ENCODE measurements at regions not wholly inside any gene's neighbourhood (a gene's known extent, or its start where the extent isn't known, plus 50 kb on each side); places are given as distances from the start of the nearest gene placed in this dataset.
"Not testable (repeated sequence)": the region's sequence is repeated elsewhere in the genome, so short reads cannot be mapped to it uniquely, and the experiment has no call there.

DNA sequence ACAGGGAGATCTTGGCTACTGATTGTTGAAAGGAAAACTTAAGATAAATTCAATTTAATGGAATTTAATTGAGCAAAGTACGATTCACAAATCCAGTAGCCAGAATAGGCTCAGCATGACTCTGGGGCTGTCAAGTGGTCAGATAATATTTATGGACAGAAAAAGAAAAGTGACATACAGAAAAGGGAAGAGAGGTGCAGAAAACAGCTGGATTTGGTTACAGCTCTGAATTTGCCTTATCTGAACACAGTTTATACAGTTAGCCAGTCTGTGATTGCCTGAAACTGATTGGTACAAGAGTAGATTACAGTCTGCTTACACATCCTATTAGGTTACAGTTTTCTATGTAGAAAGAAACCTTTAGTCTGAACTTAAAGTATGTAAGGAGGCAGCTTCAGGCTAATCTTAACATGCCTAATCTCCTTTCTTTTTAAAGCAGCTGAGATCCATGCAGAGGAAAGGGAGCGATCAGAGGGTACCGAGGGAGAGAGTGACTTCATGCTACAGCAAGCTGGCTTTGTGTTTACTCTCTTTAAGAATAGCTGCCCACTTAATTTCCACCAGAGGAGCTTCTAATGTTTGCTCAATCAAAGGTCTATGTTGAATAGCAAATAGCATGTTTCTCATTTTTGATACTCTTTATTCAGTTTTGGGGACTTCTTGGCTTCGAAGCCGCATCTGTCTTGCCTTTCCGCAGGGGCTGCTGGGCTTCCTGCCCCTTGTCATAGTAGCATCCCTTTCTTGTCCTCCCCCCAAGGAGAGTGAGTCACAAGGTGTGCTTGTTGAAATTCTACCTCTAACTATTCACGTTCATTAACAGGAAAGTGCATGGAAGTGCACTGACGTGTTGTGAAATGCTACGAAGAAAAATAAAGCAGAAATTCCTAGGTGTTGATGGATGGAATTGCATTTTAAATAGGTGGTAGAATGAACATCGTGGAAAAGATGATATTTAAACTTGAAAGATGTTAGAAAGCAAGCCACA, 761.2 kb downstream of the TAF11L14 start:
- Histone ChIP-seq H2AFZ (ENCODE audit: low read length, unreplicated experiment) (no peak overlapping the region), H3K36me3 (ENCODE audit: insufficient read depth, low read length) (no peaks in the 10 kb centered on the region)

DNA sequence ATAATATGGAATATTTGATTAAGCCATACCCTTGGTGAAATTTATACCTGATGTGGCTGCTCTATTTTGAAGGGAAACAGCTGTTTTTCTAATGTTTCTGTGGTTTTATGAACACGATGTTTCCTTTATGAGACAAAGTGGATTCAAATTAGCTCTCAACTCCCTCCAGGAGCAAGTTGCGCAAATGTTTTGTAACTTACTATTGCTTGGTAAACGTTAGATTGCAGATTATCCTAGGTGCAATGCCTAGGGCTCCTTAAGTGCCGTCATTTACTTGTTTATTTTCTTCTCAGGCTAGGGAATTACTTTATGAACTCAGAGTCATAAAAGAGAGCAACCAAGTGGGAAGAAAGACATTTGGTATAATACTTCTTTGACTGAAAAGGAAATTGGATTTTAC, 763.1 kb downstream of the TAF11L14 start:
- no peaks in the 10 kb centered on the region for H3K4me1 ChIP-seq (ENCODE audit: control insufficient read depth, insufficient read depth, low read length, unreplicated experiment)

More for the DNA sequence above, 761.2 kb downstream of the TAF11L14 start:
- peaks cover 31% of the 10 kb centered on the region for H3K27me3 ChIP-seq (ENCODE audit: insufficient read depth, low read length)
- no peak overlapping the region for H3K4me3 ChIP-seq (ENCODE audit: low read depth, low read length)
- H3K4me1 ChIP-seq (ENCODE audit: control insufficient read depth, insufficient read depth, low read length, unreplicated experiment): no peaks in the 10 kb centered on the region
- no peaks in the 10 kb centered on the region for H3K79me2 ChIP-seq (ENCODE audit: control insufficient read depth, insufficient read depth, low read length, unreplicated experiment)
- no peak overlapping the region for H3K27ac ChIP-seq (ENCODE audit: low read depth, low read length)

GRCh38 chr5:18397891-18398290, 763.6 kb downstream of the TAF11L14 start:
- Histone ChIP-seq H3K4me1 (ENCODE audit: control insufficient read depth, insufficient read depth, low read length, unreplicated experiment) (no peaks in the 10 kb centered on the region), H3K36me3 (ENCODE audit: insufficient read depth, low read length) (no peaks in the 10 kb centered on the region), H3K27ac (ENCODE audit: low read depth, low read length) (no peak overlapping the region), H3K27me3 (ENCODE audit: insufficient read depth, low read length) (peaks cover 17% of the 10 kb centered on the region), H3K4me3 (ENCODE audit: low read depth, low read length) (no peak overlapping the region), H3K79me2 (ENCODE audit: control insufficient read depth, insufficient read depth, low read length, unreplicated experiment) (no peaks in the 10 kb centered on the region), H2AFZ (ENCODE audit: low read length, unreplicated experiment) (no peak overlapping the region)

More for the DNA sequence above, 763.1 kb downstream of the TAF11L14 start:
- Histone ChIP-seq H3K36me3 (ENCODE audit: insufficient read depth, low read length) (no peaks in the 10 kb centered on the region), H3K4me3 (ENCODE audit: low read depth, low read length) (no peak overlapping the region), H3K27me3 (ENCODE audit: insufficient read depth, low read length) (peaks cover 22% of the 10 kb centered on the region), H3K27ac (ENCODE audit: low read depth, low read length) (no peak overlapping the region), H3K79me2 (ENCODE audit: control insufficient read depth, insufficient read depth, low read length, unreplicated experiment) (no peaks in the 10 kb centered on the region), H2AFZ (ENCODE audit: low read length, unreplicated experiment) (no peak overlapping the region)

DNA sequence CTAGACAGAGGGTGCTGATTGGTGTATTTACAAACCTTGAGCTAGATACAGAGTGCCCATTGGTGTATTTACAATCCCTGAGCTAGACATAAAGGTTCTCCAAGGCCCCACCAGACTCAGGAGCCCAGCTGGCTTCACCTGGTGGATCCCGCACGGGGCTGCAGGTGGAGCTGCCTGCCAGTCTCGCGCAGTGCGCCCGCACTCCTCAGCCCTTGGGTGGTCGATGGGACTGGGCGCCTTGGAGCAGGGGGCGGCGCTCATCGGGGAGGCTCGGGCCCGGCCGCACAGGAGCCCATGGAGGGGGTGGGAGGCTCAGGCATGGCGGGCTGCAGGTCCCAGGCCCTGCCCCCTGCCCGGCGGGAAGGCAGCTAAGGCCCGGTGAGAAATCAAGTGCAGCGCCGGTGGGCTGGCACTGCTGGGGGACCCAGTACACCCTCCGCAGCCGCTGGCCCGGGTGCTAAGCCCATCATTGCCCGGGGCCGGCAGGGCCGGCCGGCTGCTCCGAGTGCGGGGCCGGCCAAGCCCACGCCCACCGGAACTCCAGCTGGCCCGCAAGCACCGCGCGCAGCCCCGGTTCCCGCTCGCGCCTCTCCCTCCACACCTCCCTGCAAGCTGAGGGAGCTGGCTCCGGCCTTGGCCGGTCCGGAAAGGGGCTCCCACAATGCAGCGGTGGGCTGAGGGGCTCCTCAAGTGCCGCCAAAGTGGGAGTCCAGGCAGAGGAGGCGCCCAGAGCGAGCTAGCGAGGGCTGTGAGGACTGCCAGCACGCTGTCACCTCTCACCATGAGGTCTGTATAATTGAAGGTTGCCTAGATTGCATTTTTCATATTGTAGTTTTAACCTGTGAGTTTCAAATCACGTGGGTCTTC, 765.4 kb downstream of the TAF11L14 start:
- H3K27ac ChIP-seq (ENCODE audit: low read depth, low read length); H3K36me3 ChIP-seq (ENCODE audit: insufficient read depth, low read length); H3K4me3 ChIP-seq (ENCODE audit: low read depth, low read length); H3K79me2 ChIP-seq (ENCODE audit: control insufficient read depth, insufficient read depth, low read length, unreplicated experiment); H3K4me1 ChIP-seq (ENCODE audit: control insufficient read depth, insufficient read depth, low read length, unreplicated experiment); H2AFZ ChIP-seq (ENCODE audit: low read length, unreplicated experiment): not testable (repeated sequence)
- H3K27me3 ChIP-seq (ENCODE audit: insufficient read depth, low read length): peaks cover 16% of the 10 kb centered on the region

- Histone ChIP-seq H3K79me2 (ENCODE audit: control insufficient read depth, insufficient read depth, low read length, unreplicated experiment) (no peaks in the 10 kb centered on the region), H3K27ac (ENCODE audit: low read depth, low read length) (no peak overlapping the region), H3K36me3 (ENCODE audit: insufficient read depth, low read length) (no peaks in the 10 kb centered on the region), H3K4me1 (ENCODE audit: control insufficient read depth, insufficient read depth, low read length, unreplicated experiment) (no peaks in the 10 kb centered on the region), H3K4me3 (ENCODE audit: low read depth, low read length) (no peak overlapping the region), H2AFZ (ENCODE audit: low read length, unreplicated experiment) (no peak overlapping the region), H3K27me3 (ENCODE audit: insufficient read depth, low read length) (peaks cover 6% of the 10 kb centered on the region; the same call in 1 of the 2 replicates)
Measured at GRCh38 chr5:18403141-18403540, 768.9 kb downstream of the TAF11L14 start.

- H3K79me2 ChIP-seq (ENCODE audit: control insufficient read depth, insufficient read depth, low read length, unreplicated experiment): no peaks in the 10 kb centered on the region
Measured at GRCh38 chr5:18403941-18404438, 769.7 kb downstream of the TAF11L14 start.

DNA sequence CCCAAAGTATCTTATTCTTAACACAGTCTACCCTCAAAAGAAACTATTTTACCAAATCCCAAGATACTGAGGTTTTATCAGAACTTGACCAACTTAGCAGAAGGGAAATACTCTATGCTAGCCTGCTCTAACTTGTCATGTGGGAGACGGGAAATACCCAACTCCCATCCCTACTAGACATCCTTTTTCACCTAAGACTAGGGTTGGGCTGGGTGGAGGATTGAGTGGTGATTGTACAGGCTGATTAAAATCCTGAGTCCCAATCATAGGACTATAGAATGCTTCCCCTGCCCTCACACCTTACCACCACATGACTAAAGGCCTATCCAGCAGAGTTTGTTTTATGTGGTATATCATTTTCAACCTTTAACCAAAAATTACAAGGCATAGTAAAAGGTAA, 786.5 kb downstream of the TAF11L14 start:
- Histone ChIP-seq H3K27me3 (ENCODE audit: insufficient read depth, low read length) (peaks cover 4% of the 10 kb centered on the region), H3K36me3 (ENCODE audit: insufficient read depth, low read length) (no peaks in the 10 kb centered on the region)

More at GRCh38 chr5:18403941-18404438, 769.7 kb downstream of the TAF11L14 start:
- no peak overlapping the region for H2AFZ ChIP-seq (ENCODE audit: low read length, unreplicated experiment)
- H3K27ac ChIP-seq (ENCODE audit: low read depth, low read length): no peak overlapping the region
- no peak overlapping the region for H3K4me3 ChIP-seq (ENCODE audit: low read depth, low read length)
- H3K27me3 ChIP-seq (ENCODE audit: insufficient read depth, low read length): peaks cover 6% of the 10 kb centered on the region; the same call in 1 of the 2 replicates
- H3K4me1 ChIP-seq (ENCODE audit: control insufficient read depth, insufficient read depth, low read length, unreplicated experiment): no peaks in the 10 kb centered on the region
- H3K36me3 ChIP-seq (ENCODE audit: insufficient read depth, low read length): no peaks in the 10 kb centered on the region

GRCh38 chr5:18433336-18433735, 799.1 kb downstream of the TAF11L14 start:
- Histone ChIP-seq H3K4me3 (ENCODE audit: low read depth, low read length) (no peak overlapping the region), H3K36me3 (ENCODE audit: insufficient read depth, low read length) (no peaks in the 10 kb centered on the region), H3K79me2 (ENCODE audit: control insufficient read depth, insufficient read depth, low read length, unreplicated experiment) (no peaks in the 10 kb centered on the region), H3K4me1 (ENCODE audit: control insufficient read depth, insufficient read depth, low read length, unreplicated experiment) (no peaks in the 10 kb centered on the region), H3K27ac (ENCODE audit: low read depth, low read length) (no peak overlapping the region), H3K27me3 (ENCODE audit: insufficient read depth, low read length) (0 out of 2 replicates have a peak, but pooled peaks cover 4% of the 10 kb centered on the region), H2AFZ (ENCODE audit: low read length, unreplicated experiment) (no peak overlapping the region)

More for the DNA sequence above, 786.5 kb downstream of the TAF11L14 start:
- no peak overlapping the region for H2AFZ ChIP-seq (ENCODE audit: low read length, unreplicated experiment)
- H3K4me3 ChIP-seq (ENCODE audit: low read depth, low read length): no peak overlapping the region
- H3K79me2 ChIP-seq (ENCODE audit: control insufficient read depth, insufficient read depth, low read length, unreplicated experiment): no peaks in the 10 kb centered on the region
- H3K4me1 ChIP-seq (ENCODE audit: control insufficient read depth, insufficient read depth, low read length, unreplicated experiment): no peaks in the 10 kb centered on the region
- H3K27ac ChIP-seq (ENCODE audit: low read depth, low read length): no peak overlapping the region

DNA sequence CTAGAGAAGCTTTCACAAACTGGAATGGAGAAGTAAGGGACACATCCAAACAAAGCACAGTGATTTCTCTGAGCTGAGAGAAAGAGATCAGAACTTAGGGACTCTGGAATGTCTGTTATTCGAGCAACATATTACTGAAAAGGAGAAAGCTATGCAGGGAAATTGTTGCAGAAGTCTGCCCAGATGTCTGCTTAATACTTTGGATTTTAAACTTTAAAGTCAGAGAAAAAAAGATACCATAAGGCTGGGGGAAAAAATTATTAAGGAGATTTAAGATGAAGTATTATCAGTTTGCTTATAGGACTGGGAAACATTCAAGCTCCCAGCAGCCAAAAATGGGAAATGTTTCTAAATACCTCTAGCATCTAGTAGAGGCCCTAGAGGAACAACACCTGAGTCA, 803.9 kb downstream of the TAF11L14 start:
- H3K27me3 ChIP-seq (ENCODE audit: insufficient read depth, low read length): 0 out of 2 replicates have a peak, but pooled peaks cover 4% of the 10 kb centered on the region
- no peaks in the 10 kb centered on the region for H3K79me2 ChIP-seq (ENCODE audit: control insufficient read depth, insufficient read depth, low read length, unreplicated experiment)

DNA sequence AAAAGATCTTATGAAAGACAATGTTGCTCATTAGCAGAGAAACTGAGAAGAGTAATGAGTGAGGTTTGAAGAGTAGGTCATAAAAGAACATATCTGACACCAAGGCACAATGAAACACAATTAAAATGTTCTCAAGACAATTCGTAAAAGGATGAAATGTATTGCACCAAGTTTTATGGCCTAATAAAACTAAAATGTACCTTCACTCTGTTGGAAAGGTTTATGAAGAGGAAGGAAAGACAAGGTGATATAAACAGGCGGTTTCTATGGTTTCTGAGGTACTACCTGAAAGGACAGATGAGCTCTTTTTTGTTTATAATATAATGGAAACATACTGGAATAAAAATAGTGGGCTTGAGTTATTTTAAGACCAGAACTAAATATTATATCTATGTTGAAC, 821.3 kb downstream of the TAF11L14 start:
- Histone ChIP-seq H3K4me3 (ENCODE audit: low read depth, low read length) (no peak overlapping the region), H3K4me1 (ENCODE audit: control insufficient read depth, insufficient read depth, low read length, unreplicated experiment) (no peaks in the 10 kb centered on the region), H3K27me3 (ENCODE audit: insufficient read depth, low read length) (no peaks in the 10 kb centered on the region), H2AFZ (ENCODE audit: low read length, unreplicated experiment) (no peak overlapping the region), H3K27ac (ENCODE audit: low read depth, low read length) (no peak overlapping the region), H3K36me3 (ENCODE audit: insufficient read depth, low read length) (no peaks in the 10 kb centered on the region), H3K79me2 (ENCODE audit: control insufficient read depth, insufficient read depth, low read length, unreplicated experiment) (no peaks in the 10 kb centered on the region)

More for the DNA sequence above, 803.9 kb downstream of the TAF11L14 start:
- Histone ChIP-seq H2AFZ (ENCODE audit: low read length, unreplicated experiment) (no peak overlapping the region), H3K27ac (ENCODE audit: low read depth, low read length) (no peak overlapping the region), H3K36me3 (ENCODE audit: insufficient read depth, low read length) (no peaks in the 10 kb centered on the region), H3K4me1 (ENCODE audit: control insufficient read depth, insufficient read depth, low read length, unreplicated experiment) (no peaks in the 10 kb centered on the region), H3K4me3 (ENCODE audit: low read depth, low read length) (no peak overlapping the region)
